HG03460 (cell line): ENCODE measurements at regions not wholly inside any gene's neighbourhood (a gene's known extent, or its start where the extent isn't known, plus 50 kb on each side); places are given as distances from the start of the nearest gene placed in this dataset.

ENCODE experiments used
- ATAC-seq: cut with Tn5 transposase; IDR thresholded peaks from one replicate; pipeline ENCODE4 v1.9.1; 2021; ENCODE audit not compliant: unreplicated experiment

DNA sequence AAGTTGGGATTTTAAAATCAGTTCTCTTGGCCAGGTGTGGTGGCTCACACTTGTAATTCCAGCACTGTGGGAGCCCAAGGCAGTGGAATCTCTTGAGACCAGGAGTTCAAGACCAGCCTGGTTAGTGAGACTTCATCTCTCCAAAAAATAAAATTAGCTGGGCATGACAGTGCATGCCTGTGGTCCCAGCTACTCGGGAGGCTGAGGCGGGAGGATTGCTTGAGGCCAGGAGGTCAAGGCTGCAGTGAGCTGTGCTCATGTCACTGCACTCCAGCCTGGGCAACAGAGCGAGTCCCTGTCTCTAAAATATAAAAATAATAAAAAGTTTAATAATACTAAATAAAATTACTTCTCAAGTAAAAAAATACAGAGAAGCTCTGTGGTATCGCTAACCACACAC, 77.5 kb downstream of the FOXA2 start:
- ATAC-seq = no peak

DNA sequence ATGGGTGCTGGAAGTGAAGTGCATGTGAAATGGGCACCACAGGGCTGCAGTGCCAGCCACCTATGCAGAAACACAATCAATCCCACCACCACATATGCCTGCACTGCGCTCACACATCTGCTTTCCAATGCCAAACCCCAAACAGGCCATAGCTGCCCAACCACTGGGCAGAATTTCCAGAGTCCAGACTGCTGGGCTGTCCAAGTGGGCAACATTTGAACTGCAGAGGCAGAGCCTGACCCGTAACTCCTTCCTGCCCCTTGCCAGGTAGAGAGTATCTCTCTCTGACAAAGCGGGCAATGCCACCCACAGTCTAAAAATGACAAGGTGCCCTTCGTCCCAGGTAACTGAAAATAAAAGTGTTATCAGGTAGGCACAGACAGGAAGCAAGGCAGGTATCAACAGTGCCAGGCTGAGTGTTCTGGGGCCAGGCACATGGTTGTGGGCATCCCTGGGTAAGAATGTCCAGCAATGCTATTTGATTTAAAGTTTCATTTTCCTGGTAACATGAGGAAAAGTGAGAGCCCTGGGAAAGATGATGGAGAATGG, 79.5 kb downstream of the FOXA2 start:
- ATAC-seq = no peak

DNA sequence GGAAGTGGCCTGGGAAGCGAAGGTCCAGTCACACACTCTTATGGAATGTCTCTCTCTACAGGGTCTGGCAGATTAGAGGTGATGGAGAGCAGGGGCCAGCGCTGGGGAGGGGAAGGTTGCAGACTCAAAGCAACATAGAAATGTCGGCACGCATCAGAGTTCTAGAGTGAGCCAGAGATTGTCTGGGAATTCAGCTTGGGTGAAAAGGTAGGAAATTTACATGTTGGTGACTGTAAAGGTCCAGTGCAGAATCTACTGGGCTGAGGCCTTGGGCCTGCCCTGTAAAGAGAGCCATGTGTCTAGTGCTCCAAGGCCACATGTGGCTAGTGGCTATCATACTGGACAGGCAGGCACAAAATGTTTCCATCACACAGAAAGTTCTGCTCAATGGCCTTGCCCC, 80.8 kb downstream of the FOXA2 start:
- ATAC-seq = no peak

DNA sequence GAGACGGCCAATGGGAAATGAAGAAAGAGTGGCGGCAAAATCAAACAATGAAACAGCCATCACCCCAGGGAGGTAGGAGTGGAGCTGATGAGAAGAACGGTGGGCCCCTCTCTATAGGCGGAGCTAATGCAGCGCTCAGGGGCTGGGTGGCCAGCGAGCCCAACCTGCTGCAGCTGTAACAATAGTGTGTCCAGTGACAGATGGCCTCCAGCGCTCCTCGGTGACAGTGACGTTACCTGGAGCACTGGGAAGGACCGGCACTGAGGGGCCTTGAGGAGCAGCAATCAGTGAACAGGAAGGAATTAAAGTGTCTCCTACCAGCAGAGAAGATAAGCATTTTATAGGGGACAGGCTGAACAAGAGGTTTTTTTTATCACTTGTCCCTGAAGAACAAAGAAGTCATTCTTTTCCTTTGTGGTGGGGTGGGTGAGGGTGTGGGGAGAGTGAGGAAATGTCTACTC, 81.6 kb downstream of the FOXA2 start:
- no peak for ATAC-seq

DNA sequence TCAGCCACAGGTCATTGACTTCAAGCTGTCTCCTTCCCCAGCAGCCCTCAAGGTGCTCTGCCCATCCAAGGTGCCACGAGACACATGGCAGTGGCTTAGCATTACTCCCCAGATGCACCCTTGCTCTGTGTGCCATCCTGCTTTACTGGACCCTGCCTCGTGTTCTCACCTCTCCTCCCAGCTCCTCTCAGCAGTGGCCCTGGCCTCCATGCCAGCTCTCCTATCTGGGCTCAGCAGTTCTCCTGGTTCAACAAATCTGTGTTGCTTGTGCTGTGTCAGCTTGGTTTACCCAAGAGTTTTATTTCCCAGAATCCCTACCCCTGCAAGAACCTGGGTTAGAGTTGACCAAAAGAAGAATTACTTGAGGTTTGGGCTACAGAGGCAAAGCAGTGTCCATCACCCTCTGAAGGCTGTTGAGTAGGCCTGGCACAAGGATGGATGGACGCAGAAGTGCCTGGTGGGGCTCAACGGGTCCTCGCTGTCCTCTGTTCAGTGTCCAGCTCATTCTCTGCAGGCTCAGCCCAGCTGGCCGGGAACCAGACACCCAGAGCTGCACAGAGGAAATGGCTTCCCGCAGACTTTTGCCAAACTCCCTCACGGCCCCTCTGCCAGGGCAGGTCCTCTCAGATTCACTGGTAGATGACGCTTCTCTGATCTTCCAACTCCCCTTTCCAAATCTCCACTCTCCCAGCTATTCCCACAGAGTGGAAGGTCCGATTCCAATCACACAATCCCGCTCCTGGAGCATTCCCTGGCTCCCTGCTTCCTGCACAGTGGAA, 82.6 kb downstream of the FOXA2 start:
- no peak for ATAC-seq

DNA sequence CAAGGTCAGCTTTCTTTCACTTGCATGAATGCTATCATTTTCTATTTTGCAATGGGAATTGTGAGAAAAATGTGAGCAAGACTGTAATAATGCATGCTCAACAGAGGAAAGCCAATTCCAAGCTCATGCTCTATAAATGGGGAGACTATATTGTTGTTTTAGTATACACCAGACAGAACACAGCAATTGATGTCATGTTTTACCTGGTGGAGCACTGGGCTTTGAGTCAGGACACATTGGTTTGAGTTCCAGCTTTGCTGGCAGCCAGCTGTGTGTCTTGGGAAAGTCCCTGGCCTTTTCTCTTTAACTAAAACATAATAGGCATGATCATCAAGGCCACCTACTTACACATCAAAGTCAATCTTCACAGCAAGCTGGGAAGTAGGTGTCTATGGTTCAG, 83.3 kb downstream of the FOXA2 start:
- ATAC-seq = no peak

DNA sequence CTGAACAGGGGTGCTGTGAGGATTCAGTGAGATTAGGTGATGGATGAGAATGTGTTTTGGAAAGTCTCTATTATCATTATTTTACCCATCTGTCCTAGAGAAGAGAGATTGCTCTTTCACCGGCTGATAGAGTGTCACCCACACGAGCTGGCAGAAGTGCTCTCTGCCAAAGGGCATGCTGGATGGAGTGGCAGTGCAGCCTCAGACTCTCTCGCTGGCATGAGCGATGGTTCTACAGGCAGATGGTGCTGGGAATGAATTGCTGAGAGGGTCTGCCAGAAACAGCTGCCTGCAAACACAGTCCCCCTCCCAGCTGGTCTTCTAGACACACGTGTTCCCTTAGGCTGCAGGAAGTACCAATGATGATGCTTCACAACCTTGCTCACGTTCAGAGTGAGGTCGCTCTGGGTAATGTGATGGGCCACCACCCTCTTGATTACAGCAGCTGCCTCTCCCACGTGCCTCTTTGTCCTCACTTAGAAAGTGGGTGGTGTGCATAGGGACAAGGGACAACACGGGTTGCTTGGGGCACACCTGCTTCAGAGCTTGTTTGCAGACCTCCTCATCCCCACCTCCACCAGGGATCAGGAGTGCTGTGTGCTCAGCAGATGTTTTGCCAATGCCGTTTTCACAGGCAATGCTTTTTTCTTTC, 84.7 kb downstream of the FOXA2 start:
- no peak for ATAC-seq

DNA sequence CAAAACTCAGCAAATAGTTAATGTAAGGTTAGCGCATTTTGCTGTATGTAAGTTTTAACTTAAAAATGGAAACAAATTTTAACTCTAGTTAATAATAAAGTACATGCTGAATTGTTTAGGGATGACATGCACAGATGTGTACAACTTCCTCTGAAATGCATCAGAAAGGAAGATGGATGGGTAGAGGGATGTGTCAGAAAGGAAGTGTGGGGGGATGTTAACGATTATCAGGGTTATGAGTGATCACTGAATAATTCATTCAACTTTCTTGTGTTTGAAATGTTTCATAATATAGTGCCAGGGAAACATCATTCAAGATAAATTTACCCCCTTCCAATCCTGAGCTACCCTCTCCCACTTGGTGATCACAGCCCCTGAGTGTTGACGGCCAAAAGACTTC, 87.6 kb downstream of the FOXA2 start:
- no peak for ATAC-seq

DNA sequence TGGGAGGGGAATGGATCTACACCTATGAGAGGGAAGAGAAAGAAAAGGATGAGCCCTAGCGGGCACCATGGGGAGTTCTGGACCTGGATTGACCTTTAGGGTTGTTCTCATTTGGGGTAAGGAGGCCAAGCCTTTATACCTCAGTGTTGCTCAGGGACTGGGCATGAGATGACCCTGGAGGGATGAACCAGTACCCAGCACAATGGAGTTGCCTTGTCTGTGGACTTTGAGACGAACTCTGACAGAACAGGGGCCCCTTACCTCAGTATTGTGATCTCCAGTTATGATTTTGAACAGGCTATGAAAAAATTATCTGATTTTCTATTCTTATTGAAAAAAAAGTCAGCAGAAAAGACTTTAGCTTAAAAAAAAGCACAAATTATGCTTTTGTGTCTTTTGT, 88.6 kb downstream of the FOXA2 start:
- ATAC-seq = no peak

DNA sequence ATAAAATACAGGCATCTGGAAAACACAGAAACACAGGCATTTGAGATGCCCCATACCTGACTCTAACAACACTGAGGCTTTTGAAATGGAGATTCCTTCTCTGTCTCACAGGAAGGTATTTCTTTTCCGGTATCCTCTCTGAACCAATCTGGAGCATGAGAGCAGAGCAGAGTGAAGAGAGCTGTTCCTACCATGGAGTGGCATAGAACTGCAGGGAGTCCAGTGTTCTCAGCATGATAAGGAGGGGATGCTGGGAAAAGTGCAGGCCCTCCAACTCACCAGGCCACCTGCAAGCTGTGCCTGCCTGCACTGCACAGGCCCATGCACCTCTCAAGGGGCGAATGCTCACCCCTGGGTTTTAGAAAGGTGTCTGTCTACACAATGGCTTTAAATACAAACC, 89.2 kb downstream of the FOXA2 start:
- ATAC-seq = no peak

DNA sequence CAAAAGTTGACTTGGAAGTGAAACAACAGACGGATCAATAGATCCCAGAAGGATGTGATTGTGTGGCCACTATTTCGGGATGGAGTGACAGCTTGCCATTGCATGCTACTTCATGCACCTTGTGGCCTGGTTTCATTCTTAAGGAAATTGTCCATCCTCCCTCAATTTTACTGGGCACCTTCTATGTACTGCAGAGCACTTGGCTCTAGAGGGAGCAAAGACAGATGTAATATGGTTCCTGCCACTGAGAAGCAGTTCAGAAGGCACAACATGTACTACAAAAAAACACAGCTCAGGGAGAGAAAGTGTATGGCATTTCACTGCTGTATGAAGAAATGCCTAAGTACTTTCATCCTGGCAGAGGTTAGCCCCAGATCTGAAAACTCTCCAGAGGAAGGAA, 91.9 kb downstream of the FOXA2 start:
- no peak for ATAC-seq

DNA sequence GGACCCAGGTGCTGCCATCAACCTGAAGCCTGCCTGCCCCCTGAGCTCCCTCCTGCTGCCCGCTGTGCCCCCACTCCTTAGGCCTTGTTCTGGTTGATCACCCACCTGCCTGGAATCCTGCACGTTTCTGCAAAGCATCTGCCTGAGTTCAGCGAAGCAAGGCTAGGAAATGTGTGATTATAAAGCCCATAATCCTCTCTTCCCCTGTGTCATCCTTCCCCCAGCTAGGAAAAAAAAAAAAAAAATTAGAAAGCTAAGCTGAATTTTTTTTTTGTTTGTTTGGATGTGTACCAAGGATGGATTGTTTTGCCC, 93.2 kb downstream of the FOXA2 start:
- no peak for ATAC-seq

DNA sequence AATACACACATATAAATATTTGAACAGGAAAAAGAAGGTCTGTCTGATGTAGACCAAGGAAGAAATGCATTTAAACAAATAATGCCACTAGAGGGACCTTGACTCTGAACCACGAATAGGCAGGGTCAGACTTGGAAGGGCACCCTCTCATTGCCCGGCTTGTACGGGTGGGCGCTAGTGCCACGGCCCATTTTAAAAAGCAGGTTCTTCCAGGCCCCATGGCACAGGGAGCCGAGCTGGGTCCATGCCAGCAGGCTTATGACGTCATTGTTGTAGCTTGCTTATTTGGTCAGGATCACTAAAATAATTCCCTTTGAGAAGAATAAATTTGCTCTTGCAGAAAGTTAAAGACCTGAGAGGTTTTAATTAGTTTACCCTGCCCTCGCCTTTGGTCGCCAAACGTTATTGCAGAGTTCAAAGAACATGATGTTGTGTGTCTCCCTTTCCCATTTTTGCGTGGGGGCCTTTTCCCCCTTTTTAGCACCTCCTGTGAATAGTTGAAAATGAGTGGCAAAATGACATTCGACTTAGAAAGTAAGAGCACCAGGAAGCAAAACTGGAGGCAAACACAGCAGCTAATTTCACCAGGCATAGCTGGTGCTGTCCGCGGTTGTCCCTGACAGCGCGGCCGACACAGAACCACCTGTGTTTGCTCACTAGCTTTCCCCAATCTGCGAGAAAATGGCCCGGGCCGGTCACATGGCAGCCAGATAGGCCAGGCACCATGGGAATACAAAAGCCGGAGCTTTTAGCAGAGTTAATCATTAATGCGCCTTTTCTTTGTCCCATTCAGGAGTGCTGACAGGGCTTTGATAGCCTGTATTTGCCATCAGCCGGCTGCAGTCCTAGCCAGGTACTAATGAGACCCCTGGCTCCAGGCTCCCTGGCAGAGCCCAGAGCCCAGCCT, 93.8 kb downstream of the FOXA2 start:
- ATAC-seq = no peak

DNA sequence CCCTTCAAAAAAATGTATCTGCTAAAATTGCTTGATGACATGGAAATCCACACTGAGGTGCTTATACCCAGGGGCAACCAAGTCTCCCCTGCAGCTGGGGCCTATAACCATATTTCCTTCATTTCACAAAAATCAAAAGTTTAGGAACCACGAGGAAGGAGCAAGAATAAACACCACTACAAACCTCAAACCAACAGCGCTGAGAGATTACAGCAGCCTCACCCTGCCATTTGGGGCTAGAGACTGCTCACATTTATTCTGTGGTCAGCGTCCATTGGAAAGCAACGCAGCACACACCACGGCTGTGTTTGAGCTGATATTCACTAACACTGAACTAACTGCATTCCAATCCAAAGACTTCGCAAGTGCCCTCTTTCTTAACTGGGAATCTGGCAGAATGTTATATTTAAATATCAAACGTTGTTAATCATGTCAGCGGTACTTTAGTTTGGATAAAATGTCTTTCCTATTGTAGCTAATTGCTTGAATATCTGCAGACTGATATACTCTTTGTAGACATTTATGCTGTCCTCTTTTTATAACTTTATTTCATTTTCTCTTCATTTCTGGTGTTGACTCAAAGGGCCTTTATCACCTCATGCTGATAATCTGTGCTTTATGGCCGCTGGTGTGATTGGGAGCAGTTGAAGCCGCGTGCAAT, 94.6 kb downstream of the FOXA2 start:
- no peak for ATAC-seq

DNA sequence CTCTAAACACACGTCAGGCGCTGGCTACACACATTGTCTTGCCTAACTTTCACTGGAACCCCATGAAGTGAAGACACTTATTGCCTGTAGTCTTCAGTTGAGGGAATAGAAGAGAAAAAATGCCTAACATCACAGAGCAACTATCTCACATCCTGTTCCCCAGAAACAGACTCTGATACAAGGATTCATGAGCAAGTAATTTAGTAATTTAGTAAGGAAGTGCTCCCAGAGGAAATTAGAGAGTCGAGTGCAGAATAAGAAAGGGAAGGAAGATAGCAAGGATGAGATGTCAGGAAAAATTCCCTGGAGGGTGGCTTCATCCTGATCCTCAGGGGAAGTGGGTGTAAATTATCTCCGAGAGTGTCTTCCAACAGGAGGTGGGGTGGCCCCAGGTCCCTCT, 104.0 kb downstream of the FOXA2 start:
- ATAC-seq = no peak

DNA sequence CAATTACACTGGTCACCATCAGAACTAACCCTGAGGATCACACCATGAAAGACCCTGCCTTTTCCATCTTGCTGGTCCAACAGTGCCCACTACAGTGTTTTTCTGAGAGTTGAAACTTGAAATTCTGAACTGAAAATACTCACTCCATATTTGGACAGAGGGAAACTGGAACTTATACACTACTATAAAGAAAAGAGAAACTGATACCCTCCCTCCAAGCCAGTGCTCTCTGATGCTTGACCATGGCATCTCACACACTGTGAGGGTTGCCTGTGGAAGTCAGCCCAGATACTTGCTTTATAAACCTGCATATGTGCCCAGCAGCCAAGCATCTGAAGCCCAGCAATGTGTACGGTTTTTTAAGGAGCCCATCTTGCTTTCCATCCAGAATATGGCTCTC, 108.7 kb downstream of the FOXA2 start:
- ATAC-seq = peak; percentile 71

DNA sequence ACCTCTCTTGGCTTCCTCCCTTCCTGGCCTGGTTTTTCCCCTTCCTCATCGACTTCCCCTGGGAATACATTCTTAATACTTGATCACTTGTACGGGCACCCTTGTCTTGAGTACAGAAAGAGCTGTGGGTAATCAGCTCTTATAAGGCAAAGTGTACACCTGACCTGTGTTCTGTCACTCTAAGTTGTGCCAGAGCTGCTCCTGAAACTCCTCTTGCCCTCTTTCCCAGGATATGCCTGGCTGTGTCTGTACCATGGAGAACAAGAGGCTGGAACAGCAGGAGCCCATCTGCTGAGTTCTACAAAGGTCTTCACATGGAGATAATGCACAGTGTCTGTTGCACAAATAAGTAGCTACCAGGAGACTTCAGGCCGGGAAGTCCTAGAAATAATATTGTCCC, 110.1 kb downstream of the FOXA2 start:
- no peak for ATAC-seq

DNA sequence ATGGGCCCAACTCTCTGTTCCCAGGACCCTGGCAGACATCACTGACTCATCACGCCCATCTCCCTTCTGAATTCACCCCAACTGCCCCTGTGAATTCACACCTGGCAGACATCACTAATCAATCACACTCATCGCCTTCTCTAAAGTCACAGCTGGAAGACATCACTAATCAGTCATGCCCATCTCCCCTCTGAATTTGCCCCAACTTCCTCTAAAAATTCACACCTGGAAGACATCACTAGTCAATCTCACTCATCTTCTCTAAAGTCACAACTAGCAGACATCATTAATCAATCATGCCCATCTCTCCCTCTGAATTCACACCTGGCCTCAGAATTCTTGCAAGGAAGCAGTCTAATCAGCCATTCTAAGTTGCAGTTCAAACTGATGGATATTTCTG, 111.1 kb downstream of the FOXA2 start:
- no peak for ATAC-seq

DNA sequence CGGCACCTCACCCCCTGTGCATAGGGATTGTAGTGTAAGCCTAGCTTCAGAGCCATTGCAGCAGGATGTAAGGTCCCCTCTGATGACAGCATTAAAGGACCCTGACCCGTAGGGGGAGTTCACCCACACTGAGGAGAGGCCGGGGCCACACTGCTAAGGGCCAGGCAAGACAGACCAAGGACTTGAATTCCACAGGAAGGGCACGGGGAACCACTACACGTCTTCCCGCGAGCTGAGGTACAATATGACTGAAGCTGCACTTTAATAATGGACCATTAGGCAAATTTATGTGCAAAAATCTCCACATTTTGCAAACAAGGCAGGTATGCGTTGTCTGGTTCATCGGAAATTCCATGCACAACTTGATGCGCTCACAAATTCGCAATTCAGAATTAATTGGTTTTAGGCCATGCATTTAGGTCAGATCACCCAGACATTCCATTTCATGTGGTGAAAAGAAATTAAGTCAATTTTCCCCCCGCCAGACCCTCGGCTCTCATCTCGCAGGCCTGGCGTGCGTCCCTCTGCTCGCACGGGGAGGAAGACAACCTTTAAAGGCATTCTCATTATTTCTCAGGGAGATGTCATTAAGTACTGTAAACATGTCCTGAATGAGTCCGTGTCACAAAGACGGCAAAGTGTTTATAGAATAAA, 111.8 kb downstream of the FOXA2 start:
- no peak for ATAC-seq

DNA sequence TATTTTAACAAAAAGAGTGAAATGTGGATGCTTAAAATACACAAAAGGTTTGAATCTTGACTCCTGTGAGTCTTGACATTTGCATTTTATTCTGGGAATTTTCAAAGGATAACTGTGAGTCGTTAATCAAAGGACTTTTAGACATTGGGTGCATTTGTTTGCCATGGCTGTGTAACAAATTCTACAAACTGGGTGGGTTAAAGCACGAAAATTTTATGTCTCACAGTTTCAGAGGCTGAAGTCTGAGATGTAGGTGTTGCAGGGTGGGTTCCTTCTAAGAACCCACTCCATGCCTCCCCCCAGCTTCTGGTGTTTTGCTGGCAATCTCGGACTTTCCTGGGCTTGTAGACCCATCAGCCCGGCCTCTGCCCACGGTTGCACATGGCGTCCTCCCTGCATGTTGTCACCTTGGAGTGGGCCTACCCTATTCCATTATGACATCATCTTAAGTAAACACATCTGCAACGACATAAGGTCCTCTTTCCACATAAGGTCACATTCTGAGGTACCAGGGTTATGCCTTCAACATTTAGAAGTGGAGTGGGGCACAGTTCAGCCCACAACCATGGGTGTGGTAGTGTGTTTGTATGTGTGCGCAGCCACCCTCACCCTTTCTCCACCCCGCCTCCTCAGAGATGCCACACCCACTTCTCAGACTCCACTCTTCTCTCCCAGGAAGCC, 113.1 kb downstream of the FOXA2 start:
- no peak for ATAC-seq
